Psoas muscle (tissue), 7 donors: ENCODE measurements at regions not wholly inside any gene's neighbourhood (a gene's known extent, or its start where the extent isn't known, plus 50 kb on each side); places are given as distances from the start of the nearest gene placed in this dataset.

ENCODE experiments used
- ATAC-seq, 4 donors: fragments of 200-7000 bp; cut with Tn5 transposase; one replicate each; pipeline ENCODE4 v1.9.1; 2020; ENCODE audit warnings: moderate library complexity in 3 of 4, mild to moderate bottlenecking in 2 of 4
- DNase-seq, 2 donors: peaks; one replicate each; pipeline ENCODE4 v3.0.0-alpha.2; 2020
- H3K27ac ChIP-seq: fragments of 200-600 bp; one replicate; pipeline ENCODE4 v1.8.0; 2022
- H3K27me3 ChIP-seq, 3 donors: fragments of 200-600 bp in 1 of 3; one replicate each; pipeline versions ENCODE4 v1.6.1 to v1.8.0; 2013 to 2022; ENCODE audit warnings: low read length in 2 of 3, mild to moderate bottlenecking in 2 of 3, moderate library complexity in 1 of 3; ENCODE audit not compliant: insufficient read depth in 3 of 3
- H3K36me3 ChIP-seq, 2 donors: fragments of 200-600 bp in 1 of 2; one replicate each; pipeline versions ENCODE4 v1.6.1 to v1.8.0; 2013 to 2022; ENCODE audit warnings: low read depth in 1 of 2, mild to moderate bottlenecking in 1 of 2, moderate library complexity in 1 of 2; ENCODE audit not compliant: insufficient read depth in 1 of 2
- H3K4me1 ChIP-seq: fragments of 200-600 bp; one replicate; pipeline ENCODE4 v1.8.0; 2022
- H3K4me3 ChIP-seq: fragments of 200-600 bp; one replicate; pipeline ENCODE4 v1.8.0; 2022; ENCODE audit warnings: mild to moderate bottlenecking
- H3K9me3 ChIP-seq: fragments of 200-600 bp; one replicate; pipeline ENCODE4 v1.8.0; 2022
- WGBS, 3 donors: extraction: QIAGEN DNeasy Blood & Tissue Kit; methylation state at CpG; one replicate each; pipeline versions ENCODE4 v1.1.6 to v1.1.7; 2013; 5-methylcytosine and 5-hydroxymethylcytosine counted together
- intact Hi-C, 2 donors: fragments of 100-400 bp; cut with DNase I; formaldehyde crosslinking; loops; one replicate each; pipeline versions ENCODE4 v1.11.0 to v1.14.2; 2022
- TF ChIP-seq, protein P1 (sequence below): fragments of 200-600 bp; IDR thresholded peaks from one replicate; pipeline ENCODE4 v1.8.0; 2022; ENCODE audit warnings: antibody characterized with exemption
- donor health status: healthy with polysubstance abuse.
- donor health status: DM: no; HTN: no; CAD: no; lungs with moderate emphysema.
- donor health status: Bipolar disorder and iron deficiency.
- donor health status: healthy.
- donor health status: DM: yes; HTN: yes; CAD: no.
- donor health status: DM: no; HTN: no; CAD: no.
- donor health status: DM: yes; HTN: yes; CAD: no.

DNA sequence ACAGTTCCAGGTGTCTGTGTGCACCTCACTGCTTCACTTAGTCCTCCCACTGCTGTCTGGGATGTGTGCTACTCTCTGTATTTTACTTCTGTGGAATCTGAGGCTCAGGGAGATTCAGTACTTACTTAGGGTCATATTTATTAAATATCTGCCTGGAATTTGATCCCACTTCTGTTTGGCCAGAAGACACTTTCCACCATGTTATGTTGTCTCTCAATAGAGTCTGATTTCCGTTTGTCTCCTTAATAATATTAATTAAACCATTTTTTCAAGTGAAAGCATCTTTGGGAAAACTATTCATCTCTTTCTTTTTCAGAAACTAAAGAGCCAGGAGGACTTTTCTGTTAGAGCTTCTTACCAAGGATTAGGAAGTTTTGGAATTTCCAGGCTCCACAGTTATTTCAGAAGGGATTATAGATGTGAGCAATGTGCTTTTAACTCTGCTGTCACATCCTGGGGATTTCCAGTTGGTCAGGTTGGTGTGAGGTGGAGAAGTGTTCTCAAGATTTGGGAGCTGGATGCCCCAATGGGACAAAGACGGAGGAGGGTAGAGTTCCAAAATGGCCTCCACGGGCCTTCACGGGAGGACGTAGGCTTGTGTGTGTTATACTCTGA is 156.8 kb upstream of the RALGAPA2 start:
- no peak for DNase-seq
- Histone ChIP-seq H3K27me3 (peaks cover 0 to 8% (median 5%) of the 10 kb centered on the region in 3 donors), H3K4me1 (no peaks in the 10 kb centered on the region), H3K36me3 (no peaks in the 10 kb centered on the region), H3K9me3 (no peaks in the 10 kb centered on the region), H3K27ac (no peak overlapping the region), H3K4me3 (no peak overlapping the region)
- no peak for ATAC-seq
- 82 to 84% (median 83%) methylated on average over 5 of the region's 5 CpGs for WGBS, 3 donors
- TF ChIP-seq, protein P1, sequence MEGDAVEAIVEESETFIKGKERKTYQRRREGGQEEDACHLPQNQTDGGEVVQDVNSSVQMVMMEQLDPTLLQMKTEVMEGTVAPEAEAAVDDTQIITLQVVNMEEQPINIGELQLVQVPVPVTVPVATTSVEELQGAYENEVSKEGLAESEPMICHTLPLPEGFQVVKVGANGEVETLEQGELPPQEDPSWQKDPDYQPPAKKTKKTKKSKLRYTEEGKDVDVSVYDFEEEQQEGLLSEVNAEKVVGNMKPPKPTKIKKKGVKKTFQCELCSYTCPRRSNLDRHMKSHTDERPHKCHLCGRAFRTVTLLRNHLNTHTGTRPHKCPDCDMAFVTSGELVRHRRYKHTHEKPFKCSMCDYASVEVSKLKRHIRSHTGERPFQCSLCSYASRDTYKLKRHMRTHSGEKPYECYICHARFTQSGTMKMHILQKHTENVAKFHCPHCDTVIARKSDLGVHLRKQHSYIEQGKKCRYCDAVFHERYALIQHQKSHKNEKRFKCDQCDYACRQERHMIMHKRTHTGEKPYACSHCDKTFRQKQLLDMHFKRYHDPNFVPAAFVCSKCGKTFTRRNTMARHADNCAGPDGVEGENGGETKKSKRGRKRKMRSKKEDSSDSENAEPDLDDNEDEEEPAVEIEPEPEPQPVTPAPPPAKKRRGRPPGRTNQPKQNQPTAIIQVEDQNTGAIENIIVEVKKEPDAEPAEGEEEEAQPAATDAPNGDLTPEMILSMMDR, result no peak
- intact Hi-C loops, result loop anchor here in 1 of 2 donors (10.0 kb wide), 1 partner anchor 256 kb away; the partner anchor contains the start of gene KIZ

DNA sequence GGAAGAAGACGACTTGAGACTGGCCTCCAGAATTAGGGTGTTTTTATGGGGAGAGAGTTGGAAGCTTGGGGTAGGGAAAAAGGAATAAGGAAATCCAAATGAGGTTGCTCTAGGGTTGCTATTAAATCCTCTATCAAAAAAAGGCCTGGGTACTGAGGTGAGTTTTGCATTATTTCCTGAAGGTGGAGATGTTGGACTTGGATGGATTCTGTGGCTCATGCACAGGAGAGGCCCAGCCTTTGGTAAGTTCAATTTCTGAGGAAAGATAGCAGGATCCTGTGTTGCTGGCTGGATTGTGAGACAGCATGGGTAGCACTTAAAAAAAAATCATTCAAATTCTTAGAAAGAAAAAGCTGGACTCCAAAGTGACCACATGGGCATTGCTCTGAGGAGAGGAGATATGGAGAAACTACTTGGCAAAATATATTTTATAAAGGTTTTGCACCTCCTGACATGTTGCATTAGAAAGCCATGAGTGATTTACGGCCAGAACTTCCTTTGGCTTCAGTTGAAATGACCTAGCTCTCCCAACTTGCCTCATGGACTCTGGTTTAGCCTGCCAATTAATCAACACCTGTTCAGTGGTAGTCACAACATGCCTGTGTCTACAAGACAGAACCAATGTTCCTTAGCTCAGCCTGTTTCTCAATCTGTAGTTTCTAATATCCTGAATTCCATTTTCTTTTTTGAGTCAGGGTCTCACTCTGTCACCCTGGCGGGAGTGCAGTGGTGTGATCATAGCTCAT is 152.1 kb upstream of the RALGAPA2 start:
- TF ChIP-seq, protein P1, result peak; percentile 31
- H3K27me3 ChIP-seq, result no peaks in the 10 kb centered on the region
- H3K4me3 ChIP-seq, result no peak overlapping the region
- H3K36me3 ChIP-seq, result no peaks in the 10 kb centered on the region
- intact Hi-C loops, result loop anchor here (5.0 to 10.0 kb wide), 4 partner anchors 260 to 708 kb away; partner anchors contain the start of gene KIZ (in 1 of the 2)
- DNase-seq (no peak), ATAC-seq (peak in 3 of 4 donors; percentile 43 to 81 (median 68))
- no peaks in the 10 kb centered on the region for H3K9me3 ChIP-seq
- WGBS, 3 donors, result 56 to 70% (median 61%) methylated on average over 3 of the region's 3 CpGs
- H3K27ac ChIP-seq, result no peak overlapping the region
- H3K4me1 ChIP-seq, result no peaks in the 10 kb centered on the region

DNA sequence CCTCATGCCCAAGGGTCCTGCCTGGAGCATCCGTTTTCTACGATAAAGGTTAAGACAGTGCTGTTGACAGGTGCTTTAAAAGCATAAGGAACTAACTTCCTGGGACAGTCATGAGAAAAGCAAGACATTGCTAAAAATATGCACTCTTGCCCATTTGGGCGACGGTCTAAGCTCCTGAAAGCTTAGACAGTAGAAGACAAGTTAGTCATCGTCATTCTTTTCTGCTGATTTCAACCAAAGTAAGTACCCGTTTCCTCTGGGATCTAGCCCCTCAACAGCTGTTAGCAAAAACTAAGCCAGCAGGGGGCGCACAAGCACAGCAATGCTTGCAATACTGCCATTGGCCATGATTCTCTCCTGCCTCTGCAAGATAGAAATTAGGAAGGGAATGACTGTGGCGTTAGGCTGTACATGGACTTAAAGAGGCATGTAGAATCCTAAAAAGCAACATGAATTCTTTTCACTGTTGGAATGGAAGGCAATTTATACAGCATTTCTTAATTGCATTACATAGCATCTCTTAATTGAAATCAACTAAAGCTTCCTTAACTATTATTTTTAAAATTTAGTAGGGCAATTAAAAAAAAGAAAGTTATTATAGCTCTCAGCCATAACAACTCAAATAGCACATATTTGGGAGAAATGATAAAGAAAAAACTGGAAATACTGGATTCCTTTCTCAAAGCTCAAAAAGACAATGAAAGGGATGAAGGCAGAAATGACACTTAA is 147.8 kb upstream of the RALGAPA2 start:
- ATAC-seq (peak; percentile 70 to 94 (median 84)), DNase-seq (peak; percentile 86 to 92)
- H3K27me3 ChIP-seq, result no peaks in the 10 kb centered on the region
- 15 to 17% (median 16%) methylated on average over 8 of the region's 8 CpGs for WGBS, 3 donors
- no peak overlapping the region for H3K27ac ChIP-seq
- H3K9me3 ChIP-seq, result no peaks in the 10 kb centered on the region
- H3K4me3 ChIP-seq, result no peak overlapping the region
- intact Hi-C loops, result loop anchor here (1.0 to 10.0 kb wide), 5 partner anchors 265 to 712 kb away; partner anchors contain the start of gene KIZ (in 1 of the 2)
- TF ChIP-seq, protein P1, result peak; percentile 94
- H3K36me3 ChIP-seq, result no peaks in the 10 kb centered on the region
- H3K4me1 ChIP-seq, result no peaks in the 10 kb centered on the region

GRCh38 chr20:20859510-20859909 is 147.1 kb upstream of the RALGAPA2 start:
- H3K27me3 ChIP-seq, result no peaks in the 10 kb centered on the region

More at GRCh38 chr20:20859510-20859909, 147.1 kb upstream of the RALGAPA2 start:
- DNase-seq (no peak), ATAC-seq (no peak)
- intact Hi-C loops, result no loop called here
- Histone ChIP-seq H3K4me1 (no peaks in the 10 kb centered on the region), H3K9me3 (no peaks in the 10 kb centered on the region), H3K36me3 (no peaks in the 10 kb centered on the region), H3K27ac (no peak overlapping the region), H3K4me3 (no peak overlapping the region)
- 63 to 73% (median 68%) methylated on average over 7 of the region's 7 CpGs for WGBS, 3 donors
- TF ChIP-seq, protein P1, result no peak
